H9 (cell line): ENCODE measurements at regions not wholly inside any gene's neighbourhood (a gene's known extent, or its start where the extent isn't known, plus 50 kb on each side); places are given as distances from the start of the nearest gene placed in this dataset.

Experiments used
- DNase-seq: peaks from one replicate; pipeline ENCODE4 v3.0.0-alpha.2; 2017
- H2AFZ ChIP-seq: one replicate; pipeline ENCODE4 v1.6.1; 2013; ENCODE audit warnings: mild to moderate bottlenecking, low read length, control low read depth, moderate library complexity
- H2AK5ac ChIP-seq: 2 replicates; pipeline ENCODE4 v1.6.1; 2013; ENCODE audit warnings: low read length, control low read depth, mixed read lengths; ENCODE audit not compliant: insufficient read length
- H2BK120ac ChIP-seq: one replicate; pipeline ENCODE4 v1.6.1; 2013; ENCODE audit warnings: low read depth, mild to moderate bottlenecking, low read length, control low read depth, inconsistent platforms; ENCODE audit not compliant: poor library complexity, severe bottlenecking
- H2BK12ac ChIP-seq: 2 replicates; pipeline ENCODE4 v1.6.1; 2013; ENCODE audit warnings: low read length, control low read depth, mixed read lengths, low read depth; ENCODE audit not compliant: insufficient read length
- H2BK15ac ChIP-seq: 2 replicates; pipeline ENCODE4 v1.6.1; 2013; ENCODE audit warnings: low read depth, low read length, control low read depth
- H2BK20ac ChIP-seq: one replicate; pipeline ENCODE4 v1.6.1; 2013; ENCODE audit warnings: low read depth, mild to moderate bottlenecking, low read length, control low read depth, inconsistent platforms; ENCODE audit not compliant: poor library complexity, severe bottlenecking
- H2BK5ac ChIP-seq: 2 replicates; pipeline ENCODE4 v1.6.1; 2013; ENCODE audit warnings: low read length, control low read depth, mixed read lengths; ENCODE audit not compliant: insufficient read length
- H3K14ac ChIP-seq: 2 replicates; pipeline ENCODE4 v1.6.1; 2013; ENCODE audit warnings: low read length, control low read depth; ENCODE audit not compliant: insufficient read depth
- H3K18ac ChIP-seq: 2 replicates; pipeline ENCODE4 v1.6.1; 2013; ENCODE audit warnings: low read depth, mild to moderate bottlenecking, mixed read lengths, low read length, control low read depth; ENCODE audit not compliant: insufficient read length
- H3K23ac ChIP-seq: 2 replicates; pipeline ENCODE4 v1.6.1; 2013; ENCODE audit warnings: low read length, control low read depth, mixed read lengths, low read depth; ENCODE audit not compliant: insufficient read length
- H3K23me2 ChIP-seq: 2 replicates; pipeline ENCODE4 v1.6.1; 2013; ENCODE audit warnings: low read depth, mild to moderate bottlenecking, mixed read lengths, low read length, control low read depth; ENCODE audit not compliant: insufficient read length, poor library complexity, severe bottlenecking
- H3K27ac ChIP-seq: 2 replicates; pipeline ENCODE4 v1.5.1; 2013; ENCODE audit warnings: low read length, control low read depth, mixed read lengths, low read depth; ENCODE audit not compliant: insufficient read length
- H3K27me3 ChIP-seq: 2 replicates; pipeline ENCODE4 v1.6.1; 2013; ENCODE audit warnings: low read length, control low read depth, inconsistent platforms; ENCODE audit not compliant: insufficient read depth
- H3K4ac ChIP-seq: 2 replicates; pipeline ENCODE4 v1.6.1; 2013; ENCODE audit warnings: low read depth, mild to moderate bottlenecking, control low read depth, inconsistent platforms, low read length, moderate library complexity
- H3K4me1 ChIP-seq: 2 replicates; pipeline ENCODE4 v1.6.1; 2013; ENCODE audit warnings: low read length, control low read depth, inconsistent platforms; ENCODE audit not compliant: insufficient read depth
- H3K4me2 ChIP-seq: 2 replicates; pipeline ENCODE4 v1.6.1; 2013; ENCODE audit warnings: low read length, control low read depth, mixed read lengths; ENCODE audit not compliant: insufficient read length, insufficient read depth
- H3K56ac ChIP-seq: 2 replicates; pipeline ENCODE4 v1.6.1; 2013; ENCODE audit warnings: low read depth, mild to moderate bottlenecking, mixed read lengths, low read length, control low read depth; ENCODE audit not compliant: insufficient read length
- H3K79me1 ChIP-seq: 2 replicates; pipeline ENCODE4 v1.6.1; 2013; ENCODE audit warnings: low read depth, mild to moderate bottlenecking, moderate library complexity, low read length, control low read depth, inconsistent platforms; ENCODE audit not compliant: insufficient read depth, poor library complexity, severe bottlenecking
- H3K79me2 ChIP-seq: 2 replicates; pipeline ENCODE4 v1.6.1; 2013; ENCODE audit warnings: low read length, control low read depth, inconsistent platforms; ENCODE audit not compliant: insufficient read depth
- H3K9ac ChIP-seq: 2 replicates; pipeline ENCODE4 v1.6.1; 2013; ENCODE audit warnings: low read length, control low read depth, mixed read lengths; ENCODE audit not compliant: insufficient read length; ENCODE audit errors: extremely low read depth
- H3K9me3 ChIP-seq: one replicate; pipeline ENCODE4 v1.6.1; 2013; ENCODE audit warnings: low read depth, low read length, inconsistent platforms; ENCODE audit not compliant: control insufficient read depth
- H3T11ph ChIP-seq: one replicate; pipeline ENCODE4 v1.6.1; 2013; ENCODE audit warnings: mild to moderate bottlenecking, low read length, control low read depth, inconsistent platforms
- H4K20me1 ChIP-seq: one replicate; pipeline ENCODE4 v1.6.1; 2013; ENCODE audit not compliant: control insufficient read depth, insufficient read length, insufficient read depth
- H4K5ac ChIP-seq: 2 replicates; pipeline ENCODE4 v1.6.1; 2013; ENCODE audit warnings: low read depth, mild to moderate bottlenecking, mixed read lengths, low read length, control low read depth; ENCODE audit not compliant: insufficient read length
- H4K8ac ChIP-seq: replicated peaks from 2 replicates; pipeline ENCODE4 v1.6.1; 2013; ENCODE audit warnings: low read length, control low read depth, mixed read lengths, low read depth; ENCODE audit not compliant: insufficient read length
- H4K91ac ChIP-seq: 2 replicates; pipeline ENCODE4 v1.6.1; 2013; ENCODE audit warnings: low read depth, mild to moderate bottlenecking, moderate library complexity, mixed read lengths, low read length, control low read depth; ENCODE audit not compliant: insufficient read length
- H3K27ac Mint-ChIP-seq, 3 experiments: 2 replicates in 2 of 3; 3 replicates in 1 of 3; pipeline ENCODE4 v1.8.0; 2020 to 2021; ENCODE audit warnings: mixed read lengths in 3 of 3, mild to moderate bottlenecking in 1 of 3, moderate library complexity in 1 of 3
- H3K27me3 Mint-ChIP-seq: 2 replicates; pipeline ENCODE4 v1.8.0; 2021; ENCODE audit warnings: low read depth, mild to moderate bottlenecking, moderate library complexity, mixed read lengths
- H3K36me3 Mint-ChIP-seq, 3 experiments: 2 replicates in 2 of 3; 3 replicates in 1 of 3; pipeline ENCODE4 v1.8.0; 2020 to 2021; ENCODE audit warnings: low read depth in 3 of 3, mixed read lengths in 3 of 3; ENCODE audit not compliant: insufficient read depth in 1 of 3
- H3K4me1 Mint-ChIP-seq, 2 experiments: 2 replicates each; pipeline ENCODE4 v1.8.0; 2020; ENCODE audit warnings: mixed read lengths in 2 of 2
- H3K4me3 Mint-ChIP-seq, 2 experiments: 2 replicates in 1 of 2; 3 replicates in 1 of 2; pipeline ENCODE4 v1.8.0; 2020 to 2021; ENCODE audit warnings: mild to moderate bottlenecking in 2 of 2, mixed read lengths in 2 of 2, moderate library complexity in 1 of 2
- H3K9me3 Mint-ChIP-seq, 2 experiments: 2 replicates in 1 of 2; 3 replicates in 1 of 2; pipeline ENCODE4 v1.8.0; 2020; ENCODE audit warnings: mild to moderate bottlenecking in 2 of 2, mixed read lengths in 2 of 2, moderate library complexity in 1 of 2
- CTCF ChIP-seq: fragments of 200-600 bp; sonication (generic); conservative IDR thresholded peaks from 3 replicates; pipeline ENCODE4 v1.8.0; 2021; ENCODE audit warnings: antibody characterized with exemption, mild to moderate bottlenecking
- WGBS: extraction: QIAGEN DNeasy Blood & Tissue Kit; methylation state at CpG from one replicate; pipeline ENCODE4 v1.1.7; 2013; ENCODE audit warnings: missing lambda C conversion rate, low lambda C conversion rate, mixed read lengths; ENCODE audit not compliant: insufficient read length; ENCODE audit errors: extremely low coverage; 5-methylcytosine and 5-hydroxymethylcytosine counted together

- H2BK15ac ChIP-seq = no peak overlapping the region
- no peaks in the 10 kb centered on the region for H3K9me3 ChIP-seq
- no peak overlapping the region for H3K56ac ChIP-seq
- H3K18ac ChIP-seq = no peak overlapping the region
- no peak overlapping the region for H3K4ac ChIP-seq
- no peak overlapping the region for H3T11ph ChIP-seq
- H3K36me3 Mint-ChIP-seq = no peaks in the 10 kb centered on the region
- no peaks in the 10 kb centered on the region for H4K20me1 ChIP-seq
- peaks cover 0 to 11% of the 10 kb centered on the region in 2 experiments; a peak in 1 of 4 replicates for H3K4me1 Mint-ChIP-seq
- no CpG with 5 or more reads among the region's 7 CpGs for WGBS
- no peaks in the 10 kb centered on the region for H3K9me3 Mint-ChIP-seq
- no peak overlapping the region for H2BK120ac ChIP-seq
- no peak overlapping the region for H3K4me2 ChIP-seq
- no peak for DNase-seq
- peaks cover 11% of the 10 kb centered on the region for H3K27me3 Mint-ChIP-seq
- H2AFZ ChIP-seq = no peak overlapping the region
- no peaks in the 10 kb centered on the region for H3K79me1 ChIP-seq
- H3K4me3 Mint-ChIP-seq = no peak overlapping the region; a peak in 1 of 5 replicates
- H3K27ac ChIP-seq = no peak overlapping the region
- H4K8ac ChIP-seq = no peak overlapping the region
- no peak overlapping the region for H4K5ac ChIP-seq
- H3K23ac ChIP-seq = no peak overlapping the region
- H2BK5ac ChIP-seq = no peak overlapping the region
- H2BK12ac ChIP-seq = no peak overlapping the region
- H3K9ac ChIP-seq = no peak overlapping the region
- H3K27ac Mint-ChIP-seq = no peak overlapping the region
- H4K91ac ChIP-seq = no peak overlapping the region
- H3K27me3 ChIP-seq = no peaks in the 10 kb centered on the region
- no peaks in the 10 kb centered on the region for H3K23me2 ChIP-seq
- H2AK5ac ChIP-seq = no peak overlapping the region
- H2BK20ac ChIP-seq = no peak overlapping the region
- no peaks in the 10 kb centered on the region for H3K4me1 ChIP-seq
- TF ChIP-seq CTCF = no peak
- no peak overlapping the region for H3K14ac ChIP-seq
- H3K79me2 ChIP-seq = no peaks in the 10 kb centered on the region
Measured at GRCh38 chr9:89779405-89780203, 174.8 kb downstream of the GADD45G start.
